ENCODE measurements at regions not wholly inside any gene's neighbourhood (a gene's known extent, or its start where the extent isn't known, plus 50 kb on each side); places are given as distances from the start of the nearest gene placed in this dataset.
A peak's percentile ranks its signal among the peaks of the same experiment; 100 is the strongest.
"Not testable (repeated sequence)": the region's sequence is repeated elsewhere in the genome, so short reads cannot be mapped to it uniquely, and the experiment has no call there.

GRCh38 chr11:71748965-71749620, 83.9 kb upstream of the DEFB108B start:
- H3K4me3 ChIP-seq (ENCODE audit: low read depth, low read length); H3K9me3 Mint-ChIP-seq (ENCODE audit: unreplicated experiment); H3K4me3 Mint-ChIP-seq (ENCODE audit: unreplicated experiment); H3K36me3 ChIP-seq (ENCODE audit: control insufficient read depth, insufficient read depth, low read length); H3K4me1 ChIP-seq; H3K36me3 Mint-ChIP-seq (ENCODE audit: insufficient read depth, unreplicated experiment); H3K27me3 Mint-ChIP-seq (ENCODE audit: insufficient read depth, unreplicated experiment); H3K9me3 ChIP-seq; H3K27me3 ChIP-seq (replicated peaks; ENCODE audit: control insufficient read depth, insufficient read depth, low read length); POLR2A ChIA-PET; BruUV-seq (replicated peaks): not testable (repeated sequence)
- CTCF ChIA-PET, result interaction anchor here (0.6 kb wide), 2 partner anchors 110 to 674 kb away, joined by 3 read pairs; no protein-coding TSS in a partner anchor
- intact Hi-C loops (cut with micrococcal nuclease; ENCODE audit: unreplicated experiment), result loop anchor here (5.0 to 10.0 kb wide), 2 partner anchors 107 to 134 kb away; no protein-coding TSS in a partner anchor
- H3K4me1 Mint-ChIP-seq (ENCODE audit: low read depth, unreplicated experiment), result peaks cover 10% of the 10 kb centered on the region
- DNase-seq, result peak in 1 of 2 experiments; percentile 42
- TF ChIP-seq, protein P1, sequence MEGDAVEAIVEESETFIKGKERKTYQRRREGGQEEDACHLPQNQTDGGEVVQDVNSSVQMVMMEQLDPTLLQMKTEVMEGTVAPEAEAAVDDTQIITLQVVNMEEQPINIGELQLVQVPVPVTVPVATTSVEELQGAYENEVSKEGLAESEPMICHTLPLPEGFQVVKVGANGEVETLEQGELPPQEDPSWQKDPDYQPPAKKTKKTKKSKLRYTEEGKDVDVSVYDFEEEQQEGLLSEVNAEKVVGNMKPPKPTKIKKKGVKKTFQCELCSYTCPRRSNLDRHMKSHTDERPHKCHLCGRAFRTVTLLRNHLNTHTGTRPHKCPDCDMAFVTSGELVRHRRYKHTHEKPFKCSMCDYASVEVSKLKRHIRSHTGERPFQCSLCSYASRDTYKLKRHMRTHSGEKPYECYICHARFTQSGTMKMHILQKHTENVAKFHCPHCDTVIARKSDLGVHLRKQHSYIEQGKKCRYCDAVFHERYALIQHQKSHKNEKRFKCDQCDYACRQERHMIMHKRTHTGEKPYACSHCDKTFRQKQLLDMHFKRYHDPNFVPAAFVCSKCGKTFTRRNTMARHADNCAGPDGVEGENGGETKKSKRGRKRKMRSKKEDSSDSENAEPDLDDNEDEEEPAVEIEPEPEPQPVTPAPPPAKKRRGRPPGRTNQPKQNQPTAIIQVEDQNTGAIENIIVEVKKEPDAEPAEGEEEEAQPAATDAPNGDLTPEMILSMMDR (IDR thresholded peaks at IDR 0.05; ENCODE audit: insufficient read depth in 1 of 2, low read depth in 1 of 2, low read length in 1 of 2, severe bottlenecking in 1 of 2, unreplicated experiment in 1 of 2), result peak in 1 of 2 experiments; percentile 48
- peak overlapping the region; percentile 25 for H3K27ac Mint-ChIP-seq (ENCODE audit: unreplicated experiment)

- POLR2A ChIA-PET; H3K4me1 ChIP-seq; H3K36me3 ChIP-seq (ENCODE audit: control insufficient read depth, insufficient read depth, low read length); H3K36me3 Mint-ChIP-seq (ENCODE audit: insufficient read depth, unreplicated experiment); H3K9me3 Mint-ChIP-seq (ENCODE audit: unreplicated experiment); BruUV-seq (replicated peaks); H3K27me3 Mint-ChIP-seq (ENCODE audit: insufficient read depth, unreplicated experiment); H3K9me3 ChIP-seq; H3K27me3 ChIP-seq (replicated peaks; ENCODE audit: control insufficient read depth, insufficient read depth, low read length); H3K27ac Mint-ChIP-seq (ENCODE audit: unreplicated experiment); intact Hi-C loops (cut with micrococcal nuclease; ENCODE audit: unreplicated experiment); H3K4me3 Mint-ChIP-seq (ENCODE audit: unreplicated experiment); DNase-seq; H3K4me3 ChIP-seq (ENCODE audit: low read depth, low read length); CTCF ChIA-PET: not testable (repeated sequence)
- TF ChIP-seq, protein P1 (IDR thresholded peaks at IDR 0.05; ENCODE audit: insufficient read depth in 1 of 2, low read depth in 1 of 2, low read length in 1 of 2, severe bottlenecking in 1 of 2, unreplicated experiment in 1 of 2), result peak in 1 of 2 experiments; percentile 13
- H3K4me1 Mint-ChIP-seq (ENCODE audit: low read depth, unreplicated experiment), result peaks cover 10% of the 10 kb centered on the region
These were observed 82.1 kb upstream of the DEFB108B start for GRCh38 chr11:71750908-71751307.

DNA sequence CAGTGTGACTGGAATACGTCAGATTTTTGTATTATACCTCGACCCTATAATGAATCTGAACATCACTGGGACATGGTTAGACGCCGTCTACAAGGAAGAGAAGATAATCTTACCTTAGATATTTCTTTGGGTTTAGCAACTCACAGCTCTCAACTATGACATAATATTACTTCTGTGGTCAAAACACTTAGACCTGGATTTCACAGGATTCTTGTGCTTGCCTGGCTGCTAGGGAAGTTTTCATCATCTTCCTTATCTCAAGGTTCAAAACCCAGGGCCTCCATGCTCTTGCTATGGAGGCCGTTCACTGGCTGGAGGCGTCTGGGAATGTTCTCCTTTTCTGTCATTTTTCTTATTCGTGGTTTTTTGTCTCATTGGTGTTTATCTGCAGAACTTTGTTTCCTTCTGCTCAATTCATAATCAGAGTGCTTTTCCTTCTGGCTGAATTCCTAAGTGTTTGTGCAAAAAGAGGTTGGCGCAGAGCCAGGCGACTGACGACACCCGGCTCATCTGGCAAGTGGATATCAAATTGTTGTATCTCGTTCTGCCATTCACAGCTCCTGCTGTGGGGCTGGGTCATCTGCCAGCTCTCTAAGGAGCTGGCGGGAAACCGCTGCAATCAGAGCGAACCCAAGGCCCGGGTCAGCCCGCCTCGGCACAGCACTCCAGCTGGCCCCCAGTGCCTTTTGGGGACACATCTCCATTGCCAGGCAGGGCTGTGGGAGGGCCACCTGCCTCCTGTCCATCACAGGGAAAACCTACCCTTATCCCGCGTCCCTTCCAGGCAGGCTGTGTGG, 68.1 kb upstream of the DEFB108B start:
- H3K36me3 ChIP-seq (ENCODE audit: control insufficient read depth, insufficient read depth, low read length); H3K4me1 ChIP-seq; H3K27me3 Mint-ChIP-seq (ENCODE audit: insufficient read depth, unreplicated experiment); BruUV-seq (replicated peaks); POLR2A ChIA-PET; CTCF ChIA-PET; H3K9me3 Mint-ChIP-seq (ENCODE audit: unreplicated experiment); H3K4me3 Mint-ChIP-seq (ENCODE audit: unreplicated experiment); intact Hi-C loops (cut with micrococcal nuclease; ENCODE audit: unreplicated experiment); H3K36me3 Mint-ChIP-seq (ENCODE audit: insufficient read depth, unreplicated experiment); H3K4me3 ChIP-seq (ENCODE audit: low read depth, low read length); H3K9me3 ChIP-seq; DNase-seq; H3K27me3 ChIP-seq (replicated peaks; ENCODE audit: control insufficient read depth, insufficient read depth, low read length); H3K27ac Mint-ChIP-seq (ENCODE audit: unreplicated experiment); H3K4me1 Mint-ChIP-seq (ENCODE audit: low read depth, unreplicated experiment): not testable (repeated sequence)

- H3K4me3 Mint-ChIP-seq (ENCODE audit: unreplicated experiment); H3K9me3 ChIP-seq; BruUV-seq (replicated peaks); H3K9me3 Mint-ChIP-seq (ENCODE audit: unreplicated experiment); H3K4me1 Mint-ChIP-seq (ENCODE audit: low read depth, unreplicated experiment); H3K36me3 Mint-ChIP-seq (ENCODE audit: insufficient read depth, unreplicated experiment); POLR2A ChIA-PET; DNase-seq; H3K27ac Mint-ChIP-seq (ENCODE audit: unreplicated experiment); H3K4me3 ChIP-seq (ENCODE audit: low read depth, low read length); CTCF ChIA-PET; intact Hi-C loops (cut with micrococcal nuclease; ENCODE audit: unreplicated experiment); H3K27me3 ChIP-seq (replicated peaks; ENCODE audit: control insufficient read depth, insufficient read depth, low read length); H3K4me1 ChIP-seq; H3K36me3 ChIP-seq (ENCODE audit: control insufficient read depth, insufficient read depth, low read length); H3K27me3 Mint-ChIP-seq (ENCODE audit: insufficient read depth, unreplicated experiment): not testable (repeated sequence)
These were observed 66.0 kb upstream of the DEFB108B start for GRCh38 chr11:71767016-71767415.

- H3K27me3 ChIP-seq (replicated peaks; ENCODE audit: control insufficient read depth, insufficient read depth, low read length); POLR2A ChIA-PET; H3K36me3 Mint-ChIP-seq (ENCODE audit: insufficient read depth, unreplicated experiment); H3K27ac Mint-ChIP-seq (ENCODE audit: unreplicated experiment); H3K9me3 Mint-ChIP-seq (ENCODE audit: unreplicated experiment); H3K4me3 ChIP-seq (ENCODE audit: low read depth, low read length); H3K36me3 ChIP-seq (ENCODE audit: control insufficient read depth, insufficient read depth, low read length); intact Hi-C loops (cut with micrococcal nuclease; ENCODE audit: unreplicated experiment); CTCF ChIA-PET; H3K27me3 Mint-ChIP-seq (ENCODE audit: insufficient read depth, unreplicated experiment); H3K4me1 ChIP-seq; DNase-seq; H3K9me3 ChIP-seq; H3K4me3 Mint-ChIP-seq (ENCODE audit: unreplicated experiment); BruUV-seq (replicated peaks); H3K4me1 Mint-ChIP-seq (ENCODE audit: low read depth, unreplicated experiment): not testable (repeated sequence)
These were observed 60.8 kb upstream of the DEFB108B start for GRCh38 chr11:71772193-71772592.

Measured in Caco-2 (cell line).